ENCODE measurements at regions not wholly inside any gene's neighbourhood (a gene's known extent, or its start where the extent isn't known, plus 50 kb on each side); places are given as distances from the start of the nearest gene placed in this dataset.
A peak's percentile ranks its signal among the peaks of the same experiment; 100 is the strongest.

- DNase-seq (ENCODE audit: low read depth, low spot score), result no peak
Measured at GRCh38 chr15:38046257-38047051, 112.0 kb downstream of the TMCO5A start.

- DNase-seq (ENCODE audit: low read depth, low spot score), result no peak
Measured at GRCh38 chr15:38048001-38048455, 113.6 kb downstream of the TMCO5A start.

- DNase-seq (ENCODE audit: low read depth, low spot score), result no peak
Measured at GRCh38 chr15:38049891-38050290, 115.5 kb downstream of the TMCO5A start.

- DNase-seq (ENCODE audit: low read depth, low spot score), result no peak
Measured at GRCh38 chr15:38050529-38051448, 116.3 kb downstream of the TMCO5A start.

- DNase-seq (ENCODE audit: low read depth, low spot score), result no peak
Measured at GRCh38 chr15:38053205-38053604, 118.8 kb downstream of the TMCO5A start.

GRCh38 chr15:38053776-38054175 is 119.3 kb downstream of the TMCO5A start:
- DNase-seq (ENCODE audit: low read depth, low spot score), result no peak

GRCh38 chr15:38054488-38054887 is 120.0 kb downstream of the TMCO5A start:
- no peak for DNase-seq (ENCODE audit: low read depth, low spot score)

- no peak for DNase-seq (ENCODE audit: low read depth, low spot score)
Measured at GRCh38 chr15:38058596-38059075, 124.2 kb downstream of the TMCO5A start.

GRCh38 chr15:38059665-38060064 is 125.2 kb downstream of the TMCO5A start:
- no peak for DNase-seq (ENCODE audit: low read depth, low spot score)

GRCh38 chr15:38061856-38062649 is 127.6 kb downstream of the TMCO5A start:
- peak; percentile 64 for DNase-seq (ENCODE audit: low read depth, low spot score)

- DNase-seq (ENCODE audit: low read depth, low spot score), result no peak
Measured at GRCh38 chr15:38062696-38063095, 128.3 kb downstream of the TMCO5A start.

GRCh38 chr15:38065721-38066345 is 131.4 kb downstream of the TMCO5A start:
- DNase-seq (ENCODE audit: low read depth, low spot score), result no peak

GRCh38 chr15:38066612-38067011 is 132.2 kb downstream of the TMCO5A start:
- no peak for DNase-seq (ENCODE audit: low read depth, low spot score)

- DNase-seq (ENCODE audit: low read depth, low spot score), result no peak
Measured at GRCh38 chr15:38068626-38069391, 134.4 kb downstream of the TMCO5A start.

GRCh38 chr15:38069511-38070011 is 135.1 kb downstream of the TMCO5A start:
- DNase-seq (ENCODE audit: low read depth, low spot score), result no peak

GRCh38 chr15:38070778-38071177 is 136.3 kb downstream of the TMCO5A start:
- no peak for DNase-seq (ENCODE audit: low read depth, low spot score)

GRCh38 chr15:38071211-38071972 is 137.0 kb downstream of the TMCO5A start:
- no peak for DNase-seq (ENCODE audit: low read depth, low spot score)

GRCh38 chr15:38072007-38072347 is 137.5 kb downstream of the TMCO5A start:
- no peak for DNase-seq (ENCODE audit: low read depth, low spot score)

Data from brain pericyte (primary cell).